ENCODE measurements at regions not wholly inside any gene's neighbourhood (a gene's known extent, or its start where the extent isn't known, plus 50 kb on each side); places are given as distances from the start of the nearest gene placed in this dataset.
"Not testable (repeated sequence)": the region's sequence is repeated elsewhere in the genome, so short reads cannot be mapped to it uniquely, and the experiment has no call there.

- DNase-seq (ENCODE audit: low read depth), result no peak
- no peak overlapping the region for H3K4me3 ChIP-seq (ENCODE audit: low read depth, low read length)
- no peak for TF ChIP-seq CTCF (IDR thresholded peaks at IDR 0.05; ENCODE audit: insufficient read depth, low read depth, low read length, missing control alignments)
These were observed 669.6 kb upstream of the PCDH10 start for GRCh38 chr4:132479543-132479942.

- H3K4me3 ChIP-seq (ENCODE audit: low read depth, low read length), result no peak overlapping the region
- DNase-seq (ENCODE audit: low read depth), result no peak
- TF ChIP-seq CTCF (IDR thresholded peaks at IDR 0.05; ENCODE audit: insufficient read depth, low read depth, low read length, missing control alignments), result no peak
These were observed 660.5 kb upstream of the PCDH10 start for GRCh38 chr4:132488555-132488954.

GRCh38 chr4:132493476-132493875, 655.6 kb upstream of the PCDH10 start:
- no peak for DNase-seq (ENCODE audit: low read depth)
- no peak overlapping the region for H3K4me3 ChIP-seq (ENCODE audit: low read depth, low read length)
- no peak for TF ChIP-seq CTCF (IDR thresholded peaks at IDR 0.05; ENCODE audit: insufficient read depth, low read depth, low read length, missing control alignments)

GRCh38 chr4:132495267-132495812, 653.8 kb upstream of the PCDH10 start:
- DNase-seq (ENCODE audit: low read depth); H3K4me3 ChIP-seq (ENCODE audit: low read depth, low read length): not testable (repeated sequence)

GRCh38 chr4:132498215-132498614, 650.9 kb upstream of the PCDH10 start:
- TF ChIP-seq CTCF (IDR thresholded peaks at IDR 0.05; ENCODE audit: insufficient read depth, low read depth, low read length, missing control alignments), result no peak
- no peak overlapping the region for H3K4me3 ChIP-seq (ENCODE audit: low read depth, low read length)
- no peak for DNase-seq (ENCODE audit: low read depth)

GRCh38 chr4:132502096-132502552, 647.0 kb upstream of the PCDH10 start:
- no peak overlapping the region for H3K4me3 ChIP-seq (ENCODE audit: low read depth, low read length)
- DNase-seq (ENCODE audit: low read depth), result no peak
- no peak for TF ChIP-seq CTCF (IDR thresholded peaks at IDR 0.05; ENCODE audit: insufficient read depth, low read depth, low read length, missing control alignments)

- no peak overlapping the region for H3K4me3 ChIP-seq (ENCODE audit: low read depth, low read length)
- DNase-seq (ENCODE audit: low read depth), result no peak
- no peak for TF ChIP-seq CTCF (IDR thresholded peaks at IDR 0.05; ENCODE audit: insufficient read depth, low read depth, low read length, missing control alignments)
These were observed 644.7 kb upstream of the PCDH10 start for GRCh38 chr4:132504438-132504837.

Data from GM12865 (cell line).